AG04449 (cell line): ENCODE measurements at regions not wholly inside any gene's neighbourhood (a gene's known extent, or its start where the extent isn't known, plus 50 kb on each side); places are given as distances from the start of the nearest gene placed in this dataset.

Experiments
- CTCF ChIA-PET: fragments of 350-600 bp; formaldehyde crosslinking; extraction: SDS; loops from one replicate; lab custom pipeline; 2021; ENCODE audit warnings: antibody characterized with exemption; lab: Yijun Ruan, JAX
- POLR2A ChIA-PET: fragments of 400-600, 350-600 bp; formaldehyde crosslinking; extraction: SDS; loops from one replicate; lab custom pipeline; 2020; ENCODE audit warnings: antibody characterized with exemption, inconsistent platforms; lab: Yijun Ruan, JAX
- DNase-seq: peaks from one replicate; pipeline ENCODE4 v3.0.0-alpha.2; 2010; ENCODE audit warnings: low read depth, low spot score
- H3K4me3 ChIP-seq: 2 replicates; pipeline ENCODE4 v1.5.1; 2011; ENCODE audit warnings: low read depth, mild to moderate bottlenecking, control low read depth, low read length
- TF ChIP-seq, protein P1 (sequence below): IDR thresholded peaks from one replicate; pipeline ENCODE4 v1.5.1; 2011; ENCODE audit warnings: mild to moderate bottlenecking, moderate library complexity, low read length, control low read depth, inconsistent platforms; ENCODE audit not compliant: insufficient read depth; ENCODE audit errors: missing control alignments

DNA sequence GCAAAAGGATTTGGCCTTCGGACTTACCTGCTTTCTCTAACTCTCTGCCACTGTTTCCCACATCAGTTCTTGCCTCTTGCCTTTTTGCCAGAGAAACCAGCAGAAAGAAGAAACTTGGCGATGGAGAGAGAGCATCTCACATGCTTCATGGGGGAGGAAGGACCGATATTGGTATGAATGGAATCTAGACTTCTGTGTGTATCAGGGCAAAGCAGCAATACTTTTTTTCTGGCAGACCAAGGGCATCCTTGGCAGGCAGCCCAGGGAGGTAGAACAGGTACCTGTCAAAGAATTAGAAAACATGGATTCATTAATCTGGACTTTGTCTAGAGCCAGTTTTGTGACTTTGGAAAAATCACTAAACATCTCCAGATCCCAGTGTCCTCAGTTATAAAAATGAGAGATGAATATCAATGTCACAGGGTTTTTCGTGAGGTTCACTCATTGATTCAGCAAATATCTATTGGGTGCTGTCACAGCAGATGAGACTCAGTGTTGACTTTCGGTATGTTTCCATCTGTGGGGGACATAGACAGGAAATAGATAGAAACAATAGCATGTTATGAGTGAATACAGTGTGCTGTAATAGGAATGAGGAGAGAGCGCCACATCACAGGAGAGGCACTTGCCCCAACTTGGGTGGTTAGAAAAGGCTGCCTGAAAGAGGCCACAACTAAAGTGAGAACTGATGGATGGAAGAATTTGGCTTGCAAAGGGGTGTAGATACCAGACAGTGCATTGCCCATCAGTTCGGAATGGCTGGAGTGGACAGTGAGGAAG lies 114.1 kb downstream of the CD83 start:
- ChIA-PET CTCF (no interaction called here), POLR2A (no interaction called here)
- TF ChIP-seq, protein P1, sequence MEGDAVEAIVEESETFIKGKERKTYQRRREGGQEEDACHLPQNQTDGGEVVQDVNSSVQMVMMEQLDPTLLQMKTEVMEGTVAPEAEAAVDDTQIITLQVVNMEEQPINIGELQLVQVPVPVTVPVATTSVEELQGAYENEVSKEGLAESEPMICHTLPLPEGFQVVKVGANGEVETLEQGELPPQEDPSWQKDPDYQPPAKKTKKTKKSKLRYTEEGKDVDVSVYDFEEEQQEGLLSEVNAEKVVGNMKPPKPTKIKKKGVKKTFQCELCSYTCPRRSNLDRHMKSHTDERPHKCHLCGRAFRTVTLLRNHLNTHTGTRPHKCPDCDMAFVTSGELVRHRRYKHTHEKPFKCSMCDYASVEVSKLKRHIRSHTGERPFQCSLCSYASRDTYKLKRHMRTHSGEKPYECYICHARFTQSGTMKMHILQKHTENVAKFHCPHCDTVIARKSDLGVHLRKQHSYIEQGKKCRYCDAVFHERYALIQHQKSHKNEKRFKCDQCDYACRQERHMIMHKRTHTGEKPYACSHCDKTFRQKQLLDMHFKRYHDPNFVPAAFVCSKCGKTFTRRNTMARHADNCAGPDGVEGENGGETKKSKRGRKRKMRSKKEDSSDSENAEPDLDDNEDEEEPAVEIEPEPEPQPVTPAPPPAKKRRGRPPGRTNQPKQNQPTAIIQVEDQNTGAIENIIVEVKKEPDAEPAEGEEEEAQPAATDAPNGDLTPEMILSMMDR = no peak
- H3K4me3 ChIP-seq = no peak overlapping the region
- no peak for DNase-seq

DNA sequence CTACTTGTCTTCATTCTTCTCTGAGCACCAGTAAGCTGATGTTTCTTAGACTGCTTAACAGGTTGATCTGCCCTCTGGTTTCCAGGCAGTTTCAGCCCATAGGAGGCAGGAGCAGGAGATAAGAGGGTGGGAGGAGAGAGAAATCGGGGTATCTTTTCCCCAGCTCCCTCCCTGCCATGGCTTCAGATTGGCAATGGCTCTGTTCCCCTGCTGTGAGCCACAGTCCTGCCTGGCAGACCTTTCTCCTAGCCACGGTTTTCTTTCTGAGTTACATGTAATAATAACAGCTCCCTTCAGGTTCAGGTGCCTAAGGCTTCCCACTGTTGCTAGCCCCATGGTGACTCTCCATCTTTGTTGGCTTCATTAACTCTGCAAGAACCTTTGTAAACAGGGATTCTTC lies 115.3 kb downstream of the CD83 start:
- POLR2A ChIA-PET = no interaction called here
- TF ChIP-seq, protein P1 = no peak
- CTCF ChIA-PET = interaction anchor here (1.0 kb wide), 1 partner anchor 10 kb away, joined by 3 read pairs; no protein-coding TSS in a partner anchor
- no peak for DNase-seq
- H3K4me3 ChIP-seq = no peak overlapping the region

DNA sequence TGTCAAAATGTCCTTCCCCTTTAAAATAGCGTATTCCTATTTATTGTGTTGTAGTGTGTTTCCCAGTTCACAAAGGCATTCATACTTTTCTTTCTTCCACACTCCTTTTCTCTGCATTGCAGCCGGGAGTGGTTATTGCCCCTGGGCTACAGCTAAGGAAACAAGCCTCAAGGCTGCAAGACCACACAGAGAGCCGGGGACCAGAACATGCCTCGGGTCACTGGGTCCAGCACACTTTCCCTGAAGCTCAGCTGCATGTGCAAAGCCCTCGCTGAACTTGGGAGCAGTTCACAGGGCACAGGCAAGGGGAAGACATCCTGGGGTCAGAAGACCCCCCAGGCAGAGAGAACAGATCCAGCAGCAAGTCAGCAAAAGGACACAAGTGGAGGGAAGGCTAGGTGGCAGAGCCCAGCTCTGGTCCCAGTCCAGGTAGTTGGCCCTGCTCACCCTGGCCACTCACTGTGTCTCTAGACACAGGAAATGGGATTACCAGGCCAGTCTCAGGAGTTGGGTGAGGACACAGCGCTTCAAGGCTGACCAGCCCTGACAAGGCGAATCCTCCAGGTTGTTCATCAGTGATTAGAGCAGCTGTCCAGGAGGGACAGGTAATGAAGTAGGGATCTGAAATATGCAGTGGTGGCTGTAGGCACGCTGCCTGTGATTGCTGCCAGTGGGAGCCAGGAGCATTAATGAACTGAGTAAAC lies 118.2 kb downstream of the CD83 start:
- no peak for DNase-seq
- TF ChIP-seq, protein P1 = no peak
- ChIA-PET POLR2A (no interaction called here), CTCF (interaction anchor here (0.9 to 1.4 kb wide), 2 partner anchors 24 to 326 kb away, joined by 3 to 4 read pairs; no protein-coding TSS in a partner anchor)
- H3K4me3 ChIP-seq = no peak overlapping the region

DNA sequence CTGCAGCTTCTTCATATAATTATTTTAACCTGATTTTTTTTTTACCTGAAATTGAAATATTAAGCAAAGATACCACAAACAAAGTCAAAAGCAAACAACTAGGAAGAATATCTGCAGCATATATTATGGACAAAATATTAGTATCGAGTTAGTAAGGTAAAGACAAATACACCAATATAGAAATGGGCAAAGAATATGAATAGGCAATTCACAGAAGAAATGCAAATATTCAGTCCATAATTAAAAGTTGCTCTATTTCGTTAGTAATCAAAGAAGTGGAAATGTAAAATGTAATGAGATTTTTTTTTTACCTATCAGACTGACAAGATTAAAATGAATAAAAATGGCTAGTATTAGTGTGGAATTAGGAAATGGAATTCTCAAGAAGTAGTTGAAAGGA lies 121.5 kb downstream of the CD83 start:
- TF ChIP-seq, protein P1 = no peak
- ChIA-PET POLR2A (no interaction called here), CTCF (no interaction called here)
- DNase-seq = no peak
- H3K4me3 ChIP-seq = no peak overlapping the region

DNA sequence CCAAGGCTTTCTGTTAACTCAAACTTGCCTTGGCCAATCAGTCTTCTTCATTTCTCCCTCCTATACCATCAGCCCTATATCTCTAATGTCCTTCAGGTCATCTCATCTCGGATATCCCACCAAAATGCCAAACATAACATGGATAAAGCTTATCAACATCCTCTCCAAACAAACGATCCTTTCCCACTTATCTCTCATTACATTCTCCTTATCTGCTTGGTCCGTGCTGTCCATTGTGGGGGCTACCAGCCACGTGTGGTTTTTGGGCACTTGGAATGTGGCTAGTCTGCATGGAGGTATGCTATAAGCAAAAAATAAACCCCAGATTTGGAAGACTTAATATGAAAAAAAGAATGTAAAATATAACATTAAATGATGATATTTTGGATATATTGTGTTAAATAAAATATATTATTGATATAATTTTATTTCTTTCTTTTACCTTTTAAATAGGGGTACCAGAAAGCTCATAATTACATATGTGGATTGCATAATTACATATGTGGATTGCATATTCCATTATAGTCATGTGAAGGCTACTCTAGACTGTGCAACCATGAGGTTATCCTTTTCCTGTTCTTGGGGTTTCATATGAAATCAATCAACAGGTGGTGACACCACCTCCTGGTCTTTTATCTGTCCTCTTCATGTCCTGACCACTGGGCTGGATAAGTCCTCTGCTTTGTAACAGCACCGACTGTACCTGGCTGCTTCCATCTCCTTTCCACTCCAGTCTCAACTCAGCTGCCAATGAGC lies 123.0 kb downstream of the CD83 start:
- no peak for DNase-seq
- ChIA-PET POLR2A (no interaction called here), CTCF (no interaction called here)
- no peak overlapping the region for H3K4me3 ChIP-seq
- TF ChIP-seq, protein P1 = no peak
